HepG2 (cell line): ENCODE measurements at regions not wholly inside any gene's neighbourhood (a gene's known extent, or its start where the extent isn't known, plus 50 kb on each side); places are given as distances from the start of the nearest gene placed in this dataset.

Source experiments
- ARID2 ChIP-seq: sonication (generic); formaldehyde crosslinking; IDR thresholded peaks from 2 replicates; pipeline ENCODE4 v1.8.1; 2022; ENCODE audit warnings: mild to moderate bottlenecking, missing genetic modification reagents, borderline replicate concordance
- CBX1 ChIP-seq: IDR thresholded peaks from one replicate; pipeline ENCODE4 v1.6.1; 2016; ENCODE audit warnings: antibody characterized with exemption, low read depth
- NCOA2 ChIP-seq: sonication (generic); formaldehyde crosslinking; IDR thresholded peaks from 2 replicates; pipeline ENCODE4 v1.8.0; 2022; ENCODE audit warnings: inconsistent platforms
- NFE2 ChIP-seq: sonication (generic); formaldehyde crosslinking; IDR thresholded peaks from 2 replicates; pipeline ENCODE4 v1.4.0; 2020; ENCODE audit warnings: missing genetic modification reagents
- NR2F6 ChIP-seq, 2 experiments: IDR thresholded peaks; 2 replicates each; pipeline ENCODE4 v1.6.1; 2016; ENCODE audit warnings: antibody characterized with exemption in 1 of 2, mild to moderate bottlenecking in 1 of 2
- PRDM10 ChIP-seq: sonication (generic); formaldehyde crosslinking; IDR thresholded peaks from 2 replicates; pipeline ENCODE4 v1.4.0; 2020; ENCODE audit warnings: low read depth, missing genetic modification reagents
- SRSF1 ChIP-seq: fragments of 200-400 bp; formaldehyde crosslinking; optimal IDR thresholded peaks from 2 replicates; pipeline ENCODE3; 2017; ENCODE audit warnings: mild to moderate bottlenecking, low read depth, low read length, moderate library complexity
- ZBTB25 ChIP-seq: IDR thresholded peaks from 2 replicates; pipeline ENCODE4 v1.6.1; 2018; ENCODE audit warnings: missing genetic modification reagents
- ZBTB3 ChIP-seq: sonication (generic); formaldehyde crosslinking; IDR thresholded peaks from 2 replicates; pipeline ENCODE4 v1.4.0; 2020; ENCODE audit warnings: low read depth, mild to moderate bottlenecking, moderate library complexity, missing genetic modification reagents, borderline replicate concordance
- ZEB1 ChIP-seq: IDR thresholded peaks from 2 replicates; pipeline ENCODE4 v1.6.1; 2012; ENCODE audit warnings: mild to moderate bottlenecking, low read depth, inconsistent platforms; ENCODE audit not compliant: insufficient replicate concordance
- ZNF160 ChIP-seq: sonication (generic); formaldehyde crosslinking; IDR thresholded peaks from 2 replicates; pipeline ENCODE4 v1.8.0; 2022; ENCODE audit warnings: mild to moderate bottlenecking, inconsistent platforms, missing genetic modification reagents
- ZNF441 ChIP-seq: sonication (generic); formaldehyde crosslinking; IDR thresholded peaks from 2 replicates; pipeline ENCODE4 v1.7.0; 2021; ENCODE audit warnings: missing genetic modification reagents, borderline replicate concordance
- ZNF501 ChIP-seq: sonication (generic); formaldehyde crosslinking; IDR thresholded peaks from 2 replicates; pipeline ENCODE4 v1.5.1; 2020; ENCODE audit warnings: mild to moderate bottlenecking, moderate library complexity, missing genetic modification reagents
- ZNF552 ChIP-seq: sonication (generic); formaldehyde crosslinking; IDR thresholded peaks from 2 replicates; pipeline ENCODE4 v1.9.0; 2022; ENCODE audit warnings: missing genetic modification reagents, mild to moderate bottlenecking, borderline replicate concordance
- ZNF563 ChIP-seq: sonication (generic); formaldehyde crosslinking; IDR thresholded peaks from 2 replicates; pipeline ENCODE4 v1.8.0; 2022; ENCODE audit warnings: mild to moderate bottlenecking, moderate library complexity, missing genetic modification reagents
- ZNF644 ChIP-seq: IDR thresholded peaks from 2 replicates; pipeline ENCODE4 v1.6.1; 2016; ENCODE audit warnings: low read depth
- ZNF773 ChIP-seq: sonication (generic); formaldehyde crosslinking; IDR thresholded peaks from 2 replicates; pipeline ENCODE4 v1.4.0; 2020; ENCODE audit warnings: missing genetic modification reagents, borderline replicate concordance
- TF ChIP-seq, protein P1 (sequence below): sonication (generic); formaldehyde crosslinking; IDR thresholded peaks from 2 replicates; pipeline ENCODE4 v1.4.0; 2020; ENCODE audit warnings: missing genetic modification reagents
- TF ChIP-seq, protein P2 (sequence below): sonication (generic); formaldehyde crosslinking; IDR thresholded peaks from 2 replicates; pipeline ENCODE4 v1.4.0; 2020; ENCODE audit warnings: missing genetic modification reagents, borderline replicate concordance
- TF ChIP-seq, protein P3 (sequence below): IDR thresholded peaks from 2 replicates; pipeline ENCODE4 v1.6.1; 2016; ENCODE audit warnings: missing compliant biosample characterization, missing genetic modification reagents, borderline replicate concordance

- TF ChIP-seq ZNF563 (CRISPR knock-in tag): no peak
- no peak for TF ChIP-seq CBX1
- TF ChIP-seq, protein P1, sequence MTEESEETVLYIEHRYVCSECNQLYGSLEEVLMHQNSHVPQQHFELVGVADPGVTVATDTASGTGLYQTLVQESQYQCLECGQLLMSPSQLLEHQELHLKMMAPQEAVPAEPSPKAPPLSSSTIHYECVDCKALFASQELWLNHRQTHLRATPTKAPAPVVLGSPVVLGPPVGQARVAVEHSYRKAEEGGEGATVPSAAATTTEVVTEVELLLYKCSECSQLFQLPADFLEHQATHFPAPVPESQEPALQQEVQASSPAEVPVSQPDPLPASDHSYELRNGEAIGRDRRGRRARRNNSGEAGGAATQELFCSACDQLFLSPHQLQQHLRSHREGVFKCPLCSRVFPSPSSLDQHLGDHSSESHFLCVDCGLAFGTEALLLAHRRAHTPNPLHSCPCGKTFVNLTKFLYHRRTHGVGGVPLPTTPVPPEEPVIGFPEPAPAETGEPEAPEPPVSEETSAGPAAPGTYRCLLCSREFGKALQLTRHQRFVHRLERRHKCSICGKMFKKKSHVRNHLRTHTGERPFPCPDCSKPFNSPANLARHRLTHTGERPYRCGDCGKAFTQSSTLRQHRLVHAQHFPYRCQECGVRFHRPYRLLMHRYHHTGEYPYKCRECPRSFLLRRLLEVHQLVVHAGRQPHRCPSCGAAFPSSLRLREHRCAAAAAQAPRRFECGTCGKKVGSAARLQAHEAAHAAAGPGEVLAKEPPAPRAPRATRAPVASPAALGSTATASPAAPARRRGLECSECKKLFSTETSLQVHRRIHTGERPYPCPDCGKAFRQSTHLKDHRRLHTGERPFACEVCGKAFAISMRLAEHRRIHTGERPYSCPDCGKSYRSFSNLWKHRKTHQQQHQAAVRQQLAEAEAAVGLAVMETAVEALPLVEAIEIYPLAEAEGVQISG (CRISPR knock-in tag): no peak
- no peak for TF ChIP-seq ZBTB25 (CRISPR knock-in tag)
- no peak for TF ChIP-seq SRSF1
- no peak for TF ChIP-seq ZEB1
- TF ChIP-seq ARID2 (CRISPR knock-in tag): no peak
- peak; percentile 67 for TF ChIP-seq ZNF644 (CRISPR knock-in tag)
- TF ChIP-seq PRDM10 (CRISPR knock-in tag): no peak
- no peak for TF ChIP-seq NFE2
- no peak for TF ChIP-seq ZNF501 (CRISPR knock-in tag)
- TF ChIP-seq ZBTB3 (CRISPR knock-in tag): no peak
- TF ChIP-seq, protein P2, sequence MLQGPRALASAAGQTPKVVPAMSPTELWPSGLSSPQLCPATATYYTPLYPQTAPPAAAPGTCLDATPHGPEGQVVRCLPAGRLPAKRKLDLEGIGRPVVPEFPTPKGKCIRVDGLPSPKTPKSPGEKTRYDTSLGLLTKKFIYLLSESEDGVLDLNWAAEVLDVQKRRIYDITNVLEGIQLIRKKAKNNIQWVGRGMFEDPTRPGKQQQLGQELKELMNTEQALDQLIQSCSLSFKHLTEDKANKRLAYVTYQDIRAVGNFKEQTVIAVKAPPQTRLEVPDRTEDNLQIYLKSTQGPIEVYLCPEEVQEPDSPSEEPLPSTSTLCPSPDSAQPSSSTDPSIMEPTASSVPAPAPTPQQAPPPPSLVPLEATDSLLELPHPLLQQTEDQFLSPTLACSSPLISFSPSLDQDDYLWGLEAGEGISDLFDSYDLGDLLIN (CRISPR knock-in tag): no peak
- no peak for TF ChIP-seq ZNF552 (CRISPR knock-in tag)
- TF ChIP-seq, protein P3, sequence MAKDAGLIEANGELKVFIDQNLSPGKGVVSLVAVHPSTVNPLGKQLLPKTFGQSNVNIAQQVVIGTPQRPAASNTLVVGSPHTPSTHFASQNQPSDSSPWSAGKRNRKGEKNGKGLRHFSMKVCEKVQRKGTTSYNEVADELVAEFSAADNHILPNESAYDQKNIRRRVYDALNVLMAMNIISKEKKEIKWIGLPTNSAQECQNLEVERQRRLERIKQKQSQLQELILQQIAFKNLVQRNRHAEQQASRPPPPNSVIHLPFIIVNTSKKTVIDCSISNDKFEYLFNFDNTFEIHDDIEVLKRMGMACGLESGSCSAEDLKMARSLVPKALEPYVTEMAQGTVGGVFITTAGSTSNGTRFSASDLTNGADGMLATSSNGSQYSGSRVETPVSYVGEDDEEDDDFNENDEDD: no peak
- TF ChIP-seq NR2F6 (IDR thresholded peaks at IDR 0.05): peak; percentile 59; the same call in 1 of the 2 replicates
- peak; percentile 83 for TF ChIP-seq NR2F6 (CRISPR knock-in tag; IDR thresholded peaks at IDR 0.05)
- no peak; the same call in 1 of the 2 replicates for TF ChIP-seq NCOA2 (CRISPR knock-in tag)
- no peak for TF ChIP-seq ZNF773 (CRISPR knock-in tag)
- TF ChIP-seq ZNF160 (CRISPR knock-in tag): no peak
- TF ChIP-seq ZNF441 (CRISPR knock-in tag): no peak
These were observed 71.5 kb upstream of the GPBP1 start (continued) for GRCh38 chr5:57102189-57102904.
